Body of pancreas (tissue), 4 donors: ENCODE measurements at regions not wholly inside any gene's neighbourhood (a gene's known extent, or its start where the extent isn't known, plus 50 kb on each side); places are given as distances from the start of the nearest gene placed in this dataset.
"Not testable (repeated sequence)": the region's sequence is repeated elsewhere in the genome, so short reads cannot be mapped to it uniquely, and the experiment has no call there.

Source experiments
- ATAC-seq: fragments of 150-250 bp; one replicate; pipeline ENCODE4 v1.9.1; 2016
- DNase-seq, 4 donors: peaks; one replicate each; pipeline ENCODE4 v3.0.0-alpha.2; 2019
- H3K27ac ChIP-seq, 4 donors: fragments of 200-600 bp; sonication (generic); 1 replicate in 3 of 4; 2 replicates in 1 of 4; pipeline versions ENCODE4 v1.5.1 to v1.6.1; 2016 to 2019; ENCODE audit warnings: mild to moderate bottlenecking in 1 of 4, mixed read lengths in 1 of 4, moderate library complexity in 1 of 4
- H3K27me3 ChIP-seq, 2 donors: fragments of 200-600 bp; sonication (generic); one replicate each; pipeline ENCODE4 v1.6.0; 2016; ENCODE audit warnings: mild to moderate bottlenecking in 1 of 2
- H3K36me3 ChIP-seq, 2 donors: fragments of 200-600 bp; sonication (generic); replicated peaks in 1 of 2; 2 replicates each; pipeline ENCODE4 v1.5.1; 2016; ENCODE audit warnings: low read depth in 2 of 2; ENCODE audit not compliant: insufficient read depth in 1 of 2
- H3K4me1 ChIP-seq: fragments of 200-600 bp; sonication (generic); one replicate; pipeline ENCODE4 v1.6.0; 2016
- H3K4me3 ChIP-seq, 2 donors: fragments of 200-600 bp; sonication (generic); 1 replicate in 1 of 2; 2 replicates in 1 of 2; pipeline ENCODE4 v1.5.1; 2016 to 2019
- H3K9me3 ChIP-seq, 3 donors: fragments of 200-600 bp; sonication (generic); 1 replicate in 2 of 3; 2 replicates in 1 of 3; pipeline ENCODE4 v1.5.1; 2016
- CTCF ChIP-seq, 7 experiments: fragments of 450-650 bp in 4 of 7; fragments of 200-600 bp in 3 of 7; sonication (generic) in 3 of 7; IDR thresholded peaks; one replicate each; pipeline ENCODE4 v1.5.1; 2016 to 2019; ENCODE audit warnings: antibody characterized with exemption in 7 of 7
- POLR2A ChIP-seq, 3 donors: fragments of 450-650 bp; IDR thresholded peaks; one replicate each; pipeline ENCODE4 v1.6.1; 2016; ENCODE audit warnings: antibody characterized with exemption in 3 of 3, mild to moderate bottlenecking in 2 of 3
- WGBS, 2 donors: methylation state at CpG; one replicate each; pipeline ENCODE4 v1.1.5; 2017; 5-methylcytosine and 5-hydroxymethylcytosine counted together
- intact Hi-C: fragments of 100-400 bp; cut with DNase I; formaldehyde crosslinking; loops from one replicate; pipeline ENCODE4 v1.15.1; 2023

DNA sequence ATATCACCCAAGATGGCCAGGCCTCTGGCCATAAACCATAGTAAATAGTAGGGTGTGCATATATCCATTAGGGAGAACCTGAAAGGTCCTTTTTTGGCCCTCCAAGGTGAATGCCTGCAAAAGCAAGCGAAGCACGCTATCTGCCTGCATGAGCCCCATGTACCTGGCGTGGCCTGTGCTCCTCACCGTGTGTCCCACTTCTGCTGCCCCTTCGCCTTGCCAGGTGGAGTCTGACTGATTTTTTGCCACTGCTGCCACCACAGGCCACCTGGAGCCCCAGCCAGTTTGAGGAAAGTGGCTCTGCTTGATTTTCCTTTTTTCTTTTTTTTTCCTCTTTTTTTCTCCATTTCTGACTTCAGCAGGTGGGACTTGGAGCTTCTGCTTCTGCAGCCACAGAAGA is 139.7 kb downstream of the SNRPN start:
- Histone ChIP-seq H3K4me1 (no peaks in the 10 kb centered on the region), H3K9me3 (peaks cover 0 to 65% (median 0%) of the 10 kb centered on the region in 3 donors), H3K4me3 (no peak overlapping the region), H3K36me3 (peaks cover 29 to 38% of the 10 kb centered on the region in 2 donors), H3K27ac (no peak overlapping the region), H3K27me3 (no peaks in the 10 kb centered on the region)
- no peak for TF ChIP-seq CTCF (IDR thresholded peaks at IDR 0.05)
- intact Hi-C loops: no loop called here
- 77 to 88% methylated on average over 5 of the region's 5 CpGs for WGBS, 2 donors
- no peak for ATAC-seq
- no peak for DNase-seq

DNA sequence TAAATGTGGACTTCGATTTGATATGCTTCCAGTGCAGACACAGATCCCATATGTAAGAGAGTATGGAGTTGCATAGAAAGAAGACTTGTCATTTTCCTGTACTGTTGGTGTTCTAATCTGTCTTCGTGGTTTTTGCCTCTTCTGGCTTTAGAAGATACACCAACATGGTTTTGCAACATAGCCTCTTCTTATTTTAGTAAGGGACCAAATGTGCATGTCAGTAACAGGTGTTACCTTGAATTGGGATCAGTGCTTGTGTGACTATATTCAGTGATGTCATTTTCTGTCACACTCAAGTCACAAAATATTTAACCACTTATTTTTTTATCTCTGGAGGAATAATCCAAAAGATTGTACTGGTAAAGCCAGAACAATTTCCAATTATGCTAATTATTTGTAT is 140.4 kb downstream of the SNRPN start:
- DNase-seq (no peak), ATAC-seq (no peak)
- H3K36me3 ChIP-seq: peaks cover 23 to 38% of the 10 kb centered on the region in 2 donors
- H3K4me1 ChIP-seq: no peaks in the 10 kb centered on the region
- peaks cover 0 to 63% (median 0%) of the 10 kb centered on the region in 3 donors for H3K9me3 ChIP-seq
- no peak overlapping the region for H3K4me3 ChIP-seq
- no peaks in the 10 kb centered on the region for H3K27me3 ChIP-seq
- no peak overlapping the region for H3K27ac ChIP-seq
- 52 to 67% methylated on average over 2 of the region's 2 CpGs for WGBS, 2 donors
- intact Hi-C loops: no loop called here
- no peak for TF ChIP-seq POLR2A (IDR thresholded peaks at IDR 0.05)
- no peak for TF ChIP-seq CTCF (IDR thresholded peaks at IDR 0.05)

- H3K27me3 ChIP-seq, H3K4me1 ChIP-seq, H3K4me3 ChIP-seq, intact Hi-C loops, H3K27ac ChIP-seq, DNase-seq, ATAC-seq: not testable (repeated sequence)
- Histone ChIP-seq H3K36me3 (peaks cover 14 to 31% of the 10 kb centered on the region in 2 donors), H3K9me3 (peaks cover 0 to 32% (median 0%) of the 10 kb centered on the region in 3 donors)
- 78 to 87% methylated on average over 8 of the region's 8 CpGs for WGBS, 2 donors
These were observed 145.2 kb downstream of the SNRPN start for GRCh38 chr15:25099966-25100365.

DNA sequence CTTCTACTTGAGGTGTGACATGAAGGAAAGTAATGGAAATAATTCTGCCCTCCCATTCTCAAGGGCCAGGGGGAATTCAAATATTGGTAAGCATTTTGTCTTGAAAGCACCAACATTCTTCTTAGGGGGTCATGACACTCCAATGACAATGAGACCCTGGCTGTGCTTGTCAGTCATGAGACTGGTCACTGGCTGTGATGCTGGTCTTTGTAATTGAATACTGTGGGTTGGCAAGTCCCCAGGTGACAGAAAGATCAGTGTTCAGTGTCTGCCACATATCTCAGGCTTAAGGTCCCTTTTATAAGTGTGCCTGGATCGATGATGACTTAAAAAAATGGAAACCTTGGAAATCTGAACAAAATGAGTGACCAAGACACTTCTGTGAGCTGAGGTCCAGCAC is 151.4 kb downstream of the SNRPN start:
- ATAC-seq (no peak), DNase-seq (no peak)
- intact Hi-C loops: no loop called here
- Histone ChIP-seq H3K27ac (no peak overlapping the region), H3K4me1 (no peaks in the 10 kb centered on the region), H3K9me3 (peaks cover 0 to 39% (median 0%) of the 10 kb centered on the region in 3 donors), H3K36me3 (peaks cover 25 to 33% of the 10 kb centered on the region in 2 donors), H3K27me3 (no peaks in the 10 kb centered on the region), H3K4me3 (no peak overlapping the region)
- 56 to 63% methylated on average over 1 of the region's 1 CpG for WGBS, 2 donors
- TF ChIP-seq CTCF (IDR thresholded peaks at IDR 0.05) (no peak), POLR2A (IDR thresholded peaks at IDR 0.05) (no peak)

GRCh38 chr15:25133804-25134203 is 179.0 kb downstream of the SNRPN start:
- intact Hi-C loops: no loop called here
- Histone ChIP-seq H3K4me3 (no peak overlapping the region), H3K9me3 (peaks cover 0 to 10% (median 0%) of the 10 kb centered on the region in 3 donors), H3K27ac (no peak overlapping the region), H3K4me1 (no peaks in the 10 kb centered on the region), H3K27me3 (no peaks in the 10 kb centered on the region), H3K36me3 (no peaks in the 10 kb centered on the region)
- WGBS, 2 donors: 54 to 58% methylated on average over 2 of the region's 2 CpGs
- ATAC-seq (no peak), DNase-seq (no peak)
- TF ChIP-seq CTCF (IDR thresholded peaks at IDR 0.05): no peak
- TF ChIP-seq POLR2A (IDR thresholded peaks at IDR 0.05): no peak
